GM21515 (cell line): ENCODE measurements at regions not wholly inside any gene's neighbourhood (a gene's known extent, or its start where the extent isn't known, plus 50 kb on each side); places are given as distances from the start of the nearest gene placed in this dataset.
"Not testable (repeated sequence)": the region's sequence is repeated elsewhere in the genome, so short reads cannot be mapped to it uniquely, and the experiment has no call there.

Experiments used
- ATAC-seq: cut with Tn5 transposase; IDR thresholded peaks from one replicate; pipeline ENCODE4 v1.9.1; 2021; ENCODE audit not compliant: unreplicated experiment

DNA sequence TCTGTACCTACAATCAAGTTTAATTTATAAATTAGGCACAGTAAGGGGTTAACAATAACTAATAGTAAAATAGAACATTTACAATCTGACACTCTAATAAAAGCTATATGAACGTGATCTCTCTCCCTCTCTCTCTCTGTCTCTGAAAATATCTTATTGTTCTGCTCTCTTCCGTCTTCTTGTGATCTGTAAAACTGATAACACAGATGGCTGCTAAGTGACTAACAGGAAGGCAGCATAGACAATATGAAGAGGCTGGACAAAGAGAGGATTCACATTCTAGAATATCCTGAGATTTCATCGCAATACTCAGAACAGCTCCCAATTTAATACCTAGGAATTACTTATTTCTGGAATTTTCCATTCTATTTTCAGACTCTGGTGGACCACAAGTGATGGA, 827.2 kb downstream of the FLRT2 start:
- no peak for ATAC-seq

DNA sequence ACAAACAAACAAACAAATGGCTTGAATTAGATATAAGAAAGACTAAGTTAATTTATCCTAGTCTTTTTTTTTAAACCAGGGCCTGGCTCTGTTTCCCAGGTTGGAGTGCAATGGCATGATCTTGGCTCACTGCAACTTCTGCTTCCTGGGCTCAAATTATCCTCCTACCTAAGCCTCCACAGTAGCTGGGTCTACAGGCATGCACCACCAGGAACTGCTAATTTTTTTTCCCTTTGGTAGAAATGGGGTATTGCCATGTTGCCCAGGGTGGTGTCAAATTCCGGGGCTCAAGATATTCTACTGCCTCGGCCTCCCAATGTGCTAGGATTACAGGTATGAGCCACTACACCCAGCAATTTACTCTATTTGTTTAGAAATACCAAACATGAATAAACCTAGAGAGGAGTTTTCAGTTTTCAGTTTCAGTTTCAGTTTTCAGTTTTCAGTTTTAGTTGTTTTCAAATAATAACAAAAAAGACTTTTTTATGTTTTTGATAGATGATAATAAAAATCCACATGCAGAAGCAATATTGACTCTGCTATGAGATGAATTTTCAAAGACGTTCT, 817.0 kb downstream of the FLRT2 start:
- no peak for ATAC-seq

DNA sequence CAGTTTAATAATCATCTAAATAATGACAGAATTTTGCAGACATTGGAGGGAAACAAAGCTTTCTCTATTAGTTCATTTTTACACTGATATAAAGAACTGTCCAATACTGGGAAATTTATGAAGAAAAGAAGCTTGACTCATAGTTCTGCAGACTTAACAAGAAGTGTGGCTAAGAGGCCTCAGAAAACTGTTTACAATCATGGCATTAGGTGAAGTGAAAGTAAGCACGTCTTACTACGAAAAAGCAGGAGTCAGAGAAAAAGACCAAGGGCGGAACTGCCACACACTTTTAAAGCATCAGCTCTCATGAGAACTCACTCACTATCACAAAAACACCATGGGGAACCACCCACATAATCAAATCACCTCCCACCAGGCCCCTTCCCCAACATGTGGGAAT, 804.4 kb downstream of the FLRT2 start:
- no peak for ATAC-seq

DNA sequence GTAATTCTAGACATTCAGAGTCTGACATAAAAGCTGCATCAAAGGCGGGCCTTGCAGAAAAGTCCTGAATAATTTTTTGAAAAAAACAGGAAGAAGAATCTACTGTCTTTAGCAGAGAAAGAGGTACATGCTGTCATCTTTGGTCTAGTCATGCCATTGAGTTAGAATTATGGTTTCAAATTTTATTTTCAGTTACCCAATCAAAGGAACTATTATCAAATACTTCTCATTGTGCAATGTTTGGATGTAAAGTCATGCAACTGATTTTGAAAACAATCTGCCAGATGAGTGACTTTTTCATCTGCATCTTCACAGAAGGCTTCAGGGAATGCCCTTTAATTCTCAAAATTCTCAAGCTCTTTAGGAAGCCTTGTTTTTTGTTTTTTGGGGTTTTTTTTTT, 803.5 kb downstream of the FLRT2 start:
- no peak for ATAC-seq

- ATAC-seq: no peak
These were observed 801.4 kb downstream of the FLRT2 start for GRCh38 chr14:86331341-86331740.

GRCh38 chr14:86321151-86321550, 791.2 kb downstream of the FLRT2 start:
- ATAC-seq: no peak

DNA sequence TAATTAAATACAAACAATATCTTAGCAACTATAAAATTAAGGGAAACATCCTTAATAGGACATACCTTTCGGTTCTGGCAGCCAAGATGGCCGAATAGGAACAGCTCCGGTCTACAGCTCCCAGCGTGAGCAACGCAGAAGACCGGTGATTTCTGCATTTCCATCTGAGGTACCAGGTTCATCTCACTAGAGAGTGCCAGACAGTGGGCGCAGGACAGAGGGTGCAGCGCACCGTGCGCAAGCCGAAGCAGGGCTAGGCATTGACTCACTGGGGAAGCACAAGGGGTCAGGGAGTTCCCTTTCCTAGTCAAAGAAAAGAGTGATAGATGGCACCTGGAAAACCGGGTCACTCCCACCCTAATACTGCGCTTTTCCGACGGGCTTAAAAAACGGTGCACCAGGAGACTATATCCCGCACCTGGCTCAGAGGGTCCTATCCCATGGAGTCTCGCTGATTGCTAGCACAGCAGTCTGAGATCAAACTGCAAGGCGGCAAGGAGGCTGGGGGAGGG, 782.3 kb downstream of the FLRT2 start:
- not testable (repeated sequence) for ATAC-seq

- ATAC-seq: no peak
These were observed 781.2 kb downstream of the FLRT2 start for GRCh38 chr14:86311151-86311550.

DNA sequence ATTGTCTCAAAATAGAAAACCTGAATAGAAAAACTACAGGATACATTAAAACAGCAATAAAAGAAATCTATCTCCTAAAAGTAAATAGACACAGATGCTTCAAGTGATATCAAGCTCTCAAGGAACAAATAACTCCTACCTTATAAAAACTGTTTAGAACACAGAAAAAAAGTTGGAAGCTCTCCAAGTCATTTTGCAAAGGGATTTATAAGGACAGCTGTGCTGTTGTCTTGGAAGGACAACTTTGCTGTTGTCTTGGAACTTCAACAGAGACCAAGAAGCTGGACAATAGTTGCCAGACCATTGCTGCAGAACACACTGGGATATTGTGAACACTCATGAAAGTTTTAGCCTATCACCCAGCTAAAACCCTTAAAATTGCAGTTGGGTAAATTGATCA, 780.7 kb downstream of the FLRT2 start:
- ATAC-seq: no peak

GRCh38 chr14:86310148-86310547, 780.2 kb downstream of the FLRT2 start:
- no peak for ATAC-seq

GRCh38 chr14:86305058-86305457, 775.1 kb downstream of the FLRT2 start:
- no peak for ATAC-seq

DNA sequence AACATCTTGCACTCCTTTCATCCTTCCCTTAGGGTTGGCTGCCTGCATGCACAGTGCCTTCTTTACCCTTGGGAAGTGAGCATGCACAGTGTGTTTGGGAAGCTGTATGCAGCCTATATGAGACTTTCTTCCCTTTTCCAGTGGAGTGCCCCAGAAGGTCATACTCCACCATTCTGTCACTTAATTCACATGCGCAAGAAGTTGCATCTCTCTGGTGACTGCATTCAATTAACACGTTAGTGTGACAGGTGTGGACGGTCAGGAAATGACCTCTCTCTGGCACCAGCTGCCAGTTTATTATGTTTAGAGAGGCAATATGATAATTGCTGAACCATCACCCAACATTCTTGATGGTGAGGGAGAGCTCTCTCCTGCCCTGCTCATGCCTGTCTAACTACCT, 770.0 kb downstream of the FLRT2 start:
- ATAC-seq: no peak

GRCh38 chr14:86296173-86296572, 766.2 kb downstream of the FLRT2 start:
- ATAC-seq: no peak

DNA sequence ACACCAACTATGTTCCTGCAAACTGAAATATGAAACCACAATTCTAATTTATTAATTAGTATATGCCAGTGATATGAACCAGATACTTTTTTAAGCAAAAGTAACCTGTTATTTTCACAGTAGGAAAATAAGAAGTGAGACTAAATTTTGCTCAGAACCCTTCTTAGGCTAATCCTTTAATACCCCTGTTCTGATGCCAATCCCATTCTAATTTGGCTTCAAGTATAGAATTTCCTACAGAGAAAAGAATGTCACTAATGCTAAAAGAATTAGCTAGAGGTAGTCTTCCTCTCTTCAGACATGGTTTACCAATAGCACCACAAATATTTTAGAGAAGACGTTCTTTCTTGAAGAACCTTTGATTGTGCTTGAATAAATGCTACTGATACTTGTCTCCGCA, 758.4 kb downstream of the FLRT2 start:
- ATAC-seq: no peak

DNA sequence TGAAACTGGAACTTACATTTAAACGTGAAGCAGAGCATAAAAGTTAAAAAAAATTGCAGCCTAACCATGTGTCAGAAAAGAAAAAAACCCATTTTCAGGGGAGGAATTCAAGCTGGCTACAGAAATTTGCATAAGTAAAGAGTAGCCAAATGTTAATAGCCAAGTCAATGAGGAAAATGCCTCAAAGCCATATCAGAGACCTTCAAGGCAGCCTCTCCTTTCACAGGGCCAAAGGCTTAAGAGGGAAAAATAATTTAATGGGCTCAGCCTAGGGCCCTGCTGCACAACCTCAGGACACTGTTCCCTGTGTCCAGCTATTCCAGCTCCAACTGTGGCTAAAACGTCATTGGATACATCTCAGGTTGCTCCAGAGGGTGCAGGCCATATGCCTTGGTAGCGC, 749.5 kb downstream of the FLRT2 start:
- ATAC-seq: no peak

DNA sequence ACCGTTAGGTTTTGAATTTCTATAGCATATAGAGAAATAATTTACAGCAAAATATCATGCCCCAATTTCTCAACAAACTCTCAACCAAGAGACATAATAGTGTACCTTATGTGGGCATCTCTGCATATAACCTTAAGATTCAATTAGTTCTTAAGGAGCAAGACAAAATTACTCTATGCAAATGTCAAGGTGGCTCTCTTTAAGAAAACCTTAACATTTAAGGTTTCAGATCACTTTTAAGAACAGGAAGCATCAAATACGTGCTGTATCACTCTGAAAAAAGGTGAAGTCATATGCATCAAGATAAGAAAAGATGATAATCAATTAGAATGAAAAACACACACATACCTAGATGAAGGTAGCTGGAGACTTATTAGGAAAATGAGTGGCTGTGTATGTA, 728.0 kb downstream of the FLRT2 start:
- ATAC-seq: no peak

DNA sequence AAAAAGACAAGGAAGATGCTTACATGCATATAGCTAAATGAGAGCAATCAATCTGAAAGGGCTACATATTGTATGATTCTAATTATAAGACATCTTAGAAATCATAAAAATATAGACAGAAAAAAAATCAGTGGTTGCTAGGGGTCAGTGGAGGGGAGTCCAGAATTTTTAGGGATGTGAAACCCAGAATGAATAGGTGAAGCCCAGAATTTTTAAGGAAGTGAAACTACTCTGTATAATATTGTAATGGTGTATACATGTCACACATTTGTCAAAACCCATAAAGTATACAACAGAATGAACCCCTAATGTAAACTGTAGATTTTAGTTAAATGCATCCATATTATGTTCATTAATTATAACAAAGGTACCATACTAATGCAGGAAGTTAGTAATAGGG, 713.2 kb downstream of the FLRT2 start:
- ATAC-seq: no peak

- no peak for ATAC-seq
These were observed 707.8 kb downstream of the FLRT2 start for GRCh38 chr14:86237733-86238132.

DNA sequence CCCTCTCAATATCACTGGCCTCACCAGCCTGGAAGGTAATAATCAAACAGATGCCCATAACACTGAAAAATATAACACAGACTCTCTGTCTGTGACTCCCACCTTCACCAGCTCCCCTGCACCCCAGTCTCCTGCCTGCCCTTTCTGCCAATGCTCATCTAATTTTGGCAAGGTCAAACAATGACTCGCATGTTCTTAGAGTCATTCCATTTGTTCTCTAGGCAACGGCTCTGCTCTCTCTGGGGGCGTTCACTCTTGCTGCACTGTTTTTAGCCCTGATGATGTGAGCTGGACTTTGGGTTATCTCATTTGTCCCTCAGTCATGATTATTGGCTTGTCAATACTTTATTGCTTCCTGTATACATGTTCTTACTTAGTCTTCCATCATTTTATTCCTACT, 691.8 kb downstream of the FLRT2 start:
- no peak for ATAC-seq

GRCh38 chr14:86221000-86221399, 691.1 kb downstream of the FLRT2 start:
- ATAC-seq: no peak

DNA sequence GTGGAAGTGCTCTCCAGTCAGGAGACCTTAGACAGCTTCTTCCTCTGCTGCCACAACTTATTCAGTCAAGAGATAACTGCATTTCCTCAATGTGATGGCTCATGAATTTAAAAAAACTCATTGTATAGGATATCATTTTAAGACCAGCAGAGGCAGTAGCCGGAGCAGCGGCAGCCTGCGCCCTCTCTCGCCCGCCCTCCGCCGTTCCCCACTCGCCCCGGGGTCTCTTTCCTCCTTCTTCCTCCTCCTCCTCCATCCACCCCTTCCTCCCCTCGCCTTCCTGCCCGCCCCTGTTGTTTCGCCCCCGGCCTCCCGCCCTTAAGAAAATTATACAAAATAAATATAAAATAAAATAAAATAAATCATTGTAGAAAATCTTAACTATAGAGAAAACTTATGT, 687.6 kb downstream of the FLRT2 start:
- no peak for ATAC-seq

DNA sequence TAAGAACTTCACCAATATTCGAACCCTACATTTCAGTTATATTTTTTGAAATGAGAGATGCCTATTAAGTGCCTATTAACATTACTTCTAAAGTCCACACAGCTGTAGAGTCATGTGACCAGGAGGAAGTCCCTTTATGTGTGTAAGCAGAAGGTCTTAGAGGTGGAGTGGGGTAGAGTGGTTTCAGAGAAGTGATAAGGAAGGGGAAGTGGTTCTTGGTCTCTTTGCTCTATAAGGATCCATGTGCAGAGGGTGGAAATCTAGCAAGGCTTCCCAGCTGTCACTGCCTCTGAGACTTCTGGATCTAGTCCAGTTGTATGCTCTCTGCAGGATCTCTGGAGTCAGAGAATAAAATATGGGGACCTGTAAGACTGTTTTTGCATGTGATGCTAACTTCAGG, 673.9 kb downstream of the FLRT2 start:
- no peak for ATAC-seq

GRCh38 chr14:86196471-86196870, 666.5 kb downstream of the FLRT2 start:
- no peak for ATAC-seq

DNA sequence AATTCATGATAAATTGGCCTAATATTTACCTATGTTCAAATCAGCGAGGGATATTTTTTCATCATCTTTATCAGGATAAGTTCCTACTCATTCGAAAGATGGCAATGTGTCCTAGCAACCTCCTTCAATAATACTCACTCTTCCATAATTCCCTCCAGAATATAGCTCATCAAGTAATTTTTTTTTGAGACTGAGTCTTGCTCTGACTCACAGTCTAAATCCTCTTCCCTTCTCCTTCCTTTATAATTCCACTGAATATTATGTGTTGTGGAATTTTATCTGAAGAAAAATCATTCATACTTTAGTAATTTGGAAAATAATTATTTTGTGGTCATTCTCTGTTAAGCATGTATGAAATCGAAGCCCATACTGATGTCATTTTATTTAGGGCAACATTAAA, 663.8 kb downstream of the FLRT2 start:
- no peak for ATAC-seq
